ENCODE measurements at regions not wholly inside any gene's neighbourhood (a gene's known extent, or its start where the extent isn't known, plus 50 kb on each side); places are given as distances from the start of the nearest gene placed in this dataset.

GRCh38 chr15:99476413-99477222 is 89.2 kb upstream of the MEF2A start:
- Histone ChIP-seq H3F3A (ENCODE audit: insufficient read depth, low read length) (no peaks in the 10 kb centered on the region), H3K4me3 (ENCODE audit: low read depth, low read length, poor library complexity, severe bottlenecking) (no peak overlapping the region), H3K36me3 (ENCODE audit: insufficient read depth, low read length) (no peaks in the 10 kb centered on the region), H3K4me1 (ENCODE audit: insufficient read depth, low read length, severe bottlenecking) (peaks cover 56% of the 10 kb centered on the region), H3K9me2 (ENCODE audit: low read depth, low read length) (no peaks in the 10 kb centered on the region), H3K9ac (ENCODE audit: low read length) (no peak overlapping the region; the same call in 1 of the 2 replicates), H4K20me1 (ENCODE audit: insufficient read depth, low read length) (no peaks in the 10 kb centered on the region), H3K27ac (ENCODE audit: low read depth, low read length, poor library complexity, severe bottlenecking) (peak overlapping the region; percentile 54), H2AFZ (ENCODE audit: low read length) (no peak overlapping the region), H3K4me2 (ENCODE audit: low read length) (peak overlapping the region; percentile 40; the same call in 1 of the 2 replicates), H3K9me3 (ENCODE audit: low read length) (no peaks in the 10 kb centered on the region), H3K27me3 (ENCODE audit: insufficient read depth, low read length) (no peaks in the 10 kb centered on the region), H3K79me2 (ENCODE audit: insufficient read depth, low read length) (no peaks in the 10 kb centered on the region)
- TF ChIP-seq EZH2 (IDR thresholded peaks at IDR 0.05; ENCODE audit: borderline replicate concordance, low read length), result no peak
- no peak for TF ChIP-seq CTCF (IDR thresholded peaks at IDR 0.05; ENCODE audit: low read length)

- no peak for TF ChIP-seq CTCF (IDR thresholded peaks at IDR 0.05; ENCODE audit: low read length)
- no peak for TF ChIP-seq EZH2 (IDR thresholded peaks at IDR 0.05; ENCODE audit: borderline replicate concordance, low read length)
- H3K4me1 ChIP-seq (ENCODE audit: insufficient read depth, low read length, severe bottlenecking), result peaks cover 46% of the 10 kb centered on the region
- no peaks in the 10 kb centered on the region for H3K36me3 ChIP-seq (ENCODE audit: insufficient read depth, low read length)
- H3K4me3 ChIP-seq (ENCODE audit: low read depth, low read length, poor library complexity, severe bottlenecking), result no peak overlapping the region
- peak overlapping the region; percentile 36 for H3K27ac ChIP-seq (ENCODE audit: low read depth, low read length, poor library complexity, severe bottlenecking)
- no peaks in the 10 kb centered on the region for H3K9me3 ChIP-seq (ENCODE audit: low read length)
- no peaks in the 10 kb centered on the region; the same call in 1 of the 2 replicates for H3K27me3 ChIP-seq (ENCODE audit: insufficient read depth, low read length)
- H3K9ac ChIP-seq (ENCODE audit: low read length), result no peak overlapping the region; the same call in 1 of the 2 replicates
- H4K20me1 ChIP-seq (ENCODE audit: insufficient read depth, low read length), result no peaks in the 10 kb centered on the region
- no peaks in the 10 kb centered on the region for H3K79me2 ChIP-seq (ENCODE audit: insufficient read depth, low read length)
- no peaks in the 10 kb centered on the region for H3K9me2 ChIP-seq (ENCODE audit: low read depth, low read length)
- no peak overlapping the region for H2AFZ ChIP-seq (ENCODE audit: low read length)
- H3K4me2 ChIP-seq (ENCODE audit: low read length), result peak overlapping the region; percentile 8; the same call in 1 of the 2 replicates
- H3F3A ChIP-seq (ENCODE audit: insufficient read depth, low read length), result no peaks in the 10 kb centered on the region
Measured at GRCh38 chr15:99477791-99478471, 87.9 kb upstream of the MEF2A start.

GRCh38 chr15:99478977-99479376 is 86.8 kb upstream of the MEF2A start:
- Histone ChIP-seq H3K4me2 (ENCODE audit: low read length) (no peak overlapping the region), H3K27ac (ENCODE audit: low read depth, low read length, poor library complexity, severe bottlenecking) (no peak overlapping the region), H3K36me3 (ENCODE audit: insufficient read depth, low read length) (no peaks in the 10 kb centered on the region), H3K9me2 (ENCODE audit: low read depth, low read length) (no peaks in the 10 kb centered on the region), H3K9ac (ENCODE audit: low read length) (no peak overlapping the region), H2AFZ (ENCODE audit: low read length) (no peak overlapping the region), H3K27me3 (ENCODE audit: insufficient read depth, low read length) (no peaks in the 10 kb centered on the region; the same call in 1 of the 2 replicates), H3K4me1 (ENCODE audit: insufficient read depth, low read length, severe bottlenecking) (peaks cover 36% of the 10 kb centered on the region), H3F3A (ENCODE audit: insufficient read depth, low read length) (no peaks in the 10 kb centered on the region), H3K4me3 (ENCODE audit: low read depth, low read length, poor library complexity, severe bottlenecking) (no peak overlapping the region), H3K9me3 (ENCODE audit: low read length) (no peaks in the 10 kb centered on the region), H3K79me2 (ENCODE audit: insufficient read depth, low read length) (no peaks in the 10 kb centered on the region), H4K20me1 (ENCODE audit: insufficient read depth, low read length) (no peaks in the 10 kb centered on the region)
- no peak for TF ChIP-seq EZH2 (IDR thresholded peaks at IDR 0.05; ENCODE audit: borderline replicate concordance, low read length)
- TF ChIP-seq CTCF (IDR thresholded peaks at IDR 0.05; ENCODE audit: low read length), result no peak
